ENCODE measurements at regions not wholly inside any gene's neighbourhood (a gene's known extent, or its start where the extent isn't known, plus 50 kb on each side); places are given as distances from the start of the nearest gene placed in this dataset.
A peak's percentile ranks its signal among the peaks of the same experiment; 100 is the strongest.

DNA sequence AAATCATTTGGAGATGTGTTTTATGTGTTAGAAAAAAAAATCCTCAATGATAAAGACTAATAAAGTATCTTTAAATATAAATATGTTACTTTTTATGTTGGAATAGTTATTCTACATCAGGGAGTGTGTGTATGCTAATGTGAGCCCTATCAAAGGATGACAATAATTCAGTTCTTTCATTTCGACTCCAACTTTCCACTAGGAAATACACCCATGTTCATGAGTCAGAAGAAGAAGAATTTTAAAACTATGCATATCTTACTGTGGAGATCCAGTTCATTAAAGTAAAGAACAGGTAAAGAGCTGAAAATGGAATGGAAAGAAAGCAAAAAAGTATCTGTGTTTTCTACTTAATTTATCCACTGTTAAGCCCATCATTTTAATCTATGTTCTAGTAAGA, 399.8 kb downstream of the KCNJ2 start:
- H3K9me3 ChIP-seq (ENCODE audit: low read length): no peaks in the 10 kb centered on the region
- no peaks in the 10 kb centered on the region for H4K20me1 ChIP-seq (ENCODE audit: low read length)
- no peaks in the 10 kb centered on the region for H3K79me2 ChIP-seq (ENCODE audit: low read length)
- no peak overlapping the region for H3K9ac ChIP-seq (ENCODE audit: low read length)
- intact Hi-C loops (cut with micrococcal nuclease): no loop called here
- TF ChIP-seq EZH2phosphoT487 (IDR thresholded peaks at IDR 0.05; ENCODE audit: borderline replicate concordance, low read length) (no peak), EZH2 (IDR thresholded peaks at IDR 0.05; ENCODE audit: low read length, unreplicated experiment) (no peak)
- TF ChIP-seq, protein P1, sequence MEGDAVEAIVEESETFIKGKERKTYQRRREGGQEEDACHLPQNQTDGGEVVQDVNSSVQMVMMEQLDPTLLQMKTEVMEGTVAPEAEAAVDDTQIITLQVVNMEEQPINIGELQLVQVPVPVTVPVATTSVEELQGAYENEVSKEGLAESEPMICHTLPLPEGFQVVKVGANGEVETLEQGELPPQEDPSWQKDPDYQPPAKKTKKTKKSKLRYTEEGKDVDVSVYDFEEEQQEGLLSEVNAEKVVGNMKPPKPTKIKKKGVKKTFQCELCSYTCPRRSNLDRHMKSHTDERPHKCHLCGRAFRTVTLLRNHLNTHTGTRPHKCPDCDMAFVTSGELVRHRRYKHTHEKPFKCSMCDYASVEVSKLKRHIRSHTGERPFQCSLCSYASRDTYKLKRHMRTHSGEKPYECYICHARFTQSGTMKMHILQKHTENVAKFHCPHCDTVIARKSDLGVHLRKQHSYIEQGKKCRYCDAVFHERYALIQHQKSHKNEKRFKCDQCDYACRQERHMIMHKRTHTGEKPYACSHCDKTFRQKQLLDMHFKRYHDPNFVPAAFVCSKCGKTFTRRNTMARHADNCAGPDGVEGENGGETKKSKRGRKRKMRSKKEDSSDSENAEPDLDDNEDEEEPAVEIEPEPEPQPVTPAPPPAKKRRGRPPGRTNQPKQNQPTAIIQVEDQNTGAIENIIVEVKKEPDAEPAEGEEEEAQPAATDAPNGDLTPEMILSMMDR (conservative IDR thresholded peaks at IDR 0.05; ENCODE audit: low read depth, low read length): no peak
- no TSS peak for BruUV-seq (replicated peaks)
- no peak overlapping the region for H2AFZ ChIP-seq (ENCODE audit: low read length)
- H3K9me2 ChIP-seq (replicated peaks; ENCODE audit: low read length): no peaks in the 10 kb centered on the region
- H3K36me3 ChIP-seq (ENCODE audit: low read depth, low read length): no peaks in the 10 kb centered on the region
- no peak overlapping the region for H3K27ac ChIP-seq (ENCODE audit: low read length)
- peaks cover 20% of the 10 kb centered on the region; the same call in 1 of the 2 replicates for H3K27me3 ChIP-seq (ENCODE audit: low read length)
- ATAC-seq (no peak), DNase-seq (no peak)
- POLR2A ChIA-PET (ENCODE audit: unreplicated experiment): no interaction called here
- no peak overlapping the region for H3K4me3 ChIP-seq (ENCODE audit: low read length)
- no peaks in the 10 kb centered on the region for H3K4me1 ChIP-seq (ENCODE audit: insufficient read depth, low read length)
- CTCF ChIA-PET: interaction anchor here (0.6 kb wide), 1 partner anchor 209 kb away, joined by 5 read pairs; no protein-coding TSS in a partner anchor
- H3K4me2 ChIP-seq (ENCODE audit: low read length): no peak overlapping the region
- no peaks in the 10 kb centered on the region for H3F3A ChIP-seq (ENCODE audit: low read length, unreplicated experiment)

DNA sequence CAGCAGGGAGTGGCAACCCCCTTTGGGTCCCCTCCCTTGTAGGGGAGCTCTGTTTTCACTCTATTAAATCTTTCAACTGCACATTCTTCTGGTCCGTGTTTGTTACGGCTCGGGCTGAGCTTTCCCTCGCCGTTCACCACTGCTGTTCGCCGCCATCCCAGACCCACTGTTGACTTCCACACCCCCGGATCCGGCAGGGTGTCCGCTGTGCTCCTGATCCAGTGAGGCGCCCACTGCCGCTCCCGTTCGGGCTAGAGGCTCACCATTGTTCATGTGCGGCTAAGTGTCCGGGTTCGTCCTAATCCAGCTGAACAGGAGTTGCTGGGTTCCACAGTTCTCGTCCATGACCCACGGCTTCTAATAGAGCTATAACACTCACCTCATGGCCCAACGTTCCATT, 408.1 kb downstream of the KCNJ2 start:
- H2AFZ ChIP-seq (ENCODE audit: low read length): no peak overlapping the region
- ATAC-seq (no peak), DNase-seq (no peak)
- no peak for TF ChIP-seq EZH2phosphoT487 (IDR thresholded peaks at IDR 0.05; ENCODE audit: borderline replicate concordance, low read length)
- no peak for TF ChIP-seq EZH2 (IDR thresholded peaks at IDR 0.05; ENCODE audit: low read length, unreplicated experiment)
- TF ChIP-seq, protein P1 (conservative IDR thresholded peaks at IDR 0.05; ENCODE audit: low read depth, low read length): no peak
- no peaks in the 10 kb centered on the region for H3K4me1 ChIP-seq (ENCODE audit: insufficient read depth, low read length)
- no peak overlapping the region for H3K27ac ChIP-seq (ENCODE audit: low read length)
- H3F3A ChIP-seq (ENCODE audit: low read length, unreplicated experiment): no peaks in the 10 kb centered on the region
- H3K9me3 ChIP-seq (ENCODE audit: low read length): no peaks in the 10 kb centered on the region
- no peaks in the 10 kb centered on the region for H4K20me1 ChIP-seq (ENCODE audit: low read length)
- H3K4me3 ChIP-seq (ENCODE audit: low read length): no peak overlapping the region
- BruUV-seq (replicated peaks): no TSS peak
- CTCF ChIA-PET: no interaction called here
- no peak overlapping the region for H3K4me2 ChIP-seq (ENCODE audit: low read length)
- H3K9me2 ChIP-seq (replicated peaks; ENCODE audit: low read length): no peaks in the 10 kb centered on the region
- POLR2A ChIA-PET (ENCODE audit: unreplicated experiment): no interaction called here
- no peaks in the 10 kb centered on the region for H3K36me3 ChIP-seq (ENCODE audit: low read depth, low read length)
- peaks cover 25% of the 10 kb centered on the region; the same call in 1 of the 2 replicates for H3K27me3 ChIP-seq (ENCODE audit: low read length)
- H3K9ac ChIP-seq (ENCODE audit: low read length): no peak overlapping the region
- intact Hi-C loops (cut with micrococcal nuclease): no loop called here
- H3K79me2 ChIP-seq (ENCODE audit: low read length): no peaks in the 10 kb centered on the region

DNA sequence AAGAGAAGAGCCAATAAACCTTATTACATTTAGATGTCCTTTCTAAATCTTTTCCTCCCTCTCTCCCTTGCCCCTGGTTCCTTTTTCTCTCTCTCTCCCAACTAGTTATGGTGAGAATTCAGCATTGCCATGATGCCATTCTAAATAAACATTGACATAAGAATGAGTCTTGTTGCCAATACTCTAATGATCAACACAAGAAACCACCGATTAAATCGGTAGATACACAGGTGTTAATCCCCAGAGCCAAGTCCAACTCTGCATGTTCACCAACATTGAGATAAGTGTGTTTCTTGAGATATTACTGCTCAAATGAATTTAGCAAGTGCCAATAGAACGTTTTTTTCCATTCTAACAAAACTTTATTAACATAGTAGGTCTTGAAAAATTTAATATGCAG, 412.1 kb downstream of the KCNJ2 start:
- H3K4me1 ChIP-seq (ENCODE audit: insufficient read depth, low read length): no peaks in the 10 kb centered on the region
- intact Hi-C loops (cut with micrococcal nuclease): no loop called here
- no peaks in the 10 kb centered on the region for H4K20me1 ChIP-seq (ENCODE audit: low read length)
- no peak overlapping the region for H3K27ac ChIP-seq (ENCODE audit: low read length)
- DNase-seq (peak; percentile 30), ATAC-seq (no peak)
- H3K4me2 ChIP-seq (ENCODE audit: low read length): no peak overlapping the region
- H3K9me3 ChIP-seq (ENCODE audit: low read length): no peaks in the 10 kb centered on the region
- CTCF ChIA-PET: no interaction called here
- no peak overlapping the region for H3K4me3 ChIP-seq (ENCODE audit: low read length)
- no peaks in the 10 kb centered on the region for H3K36me3 ChIP-seq (ENCODE audit: low read depth, low read length)
- BruUV-seq (replicated peaks): no TSS peak
- no peak for TF ChIP-seq EZH2phosphoT487 (IDR thresholded peaks at IDR 0.05; ENCODE audit: borderline replicate concordance, low read length)
- H3K79me2 ChIP-seq (ENCODE audit: low read length): no peaks in the 10 kb centered on the region
- POLR2A ChIA-PET (ENCODE audit: unreplicated experiment): no interaction called here
- H3K9me2 ChIP-seq (replicated peaks; ENCODE audit: low read length): no peaks in the 10 kb centered on the region
- no peaks in the 10 kb centered on the region; the same call in 1 of the 2 replicates for H3K27me3 ChIP-seq (ENCODE audit: low read length)
- no peak overlapping the region for H2AFZ ChIP-seq (ENCODE audit: low read length)
- H3F3A ChIP-seq (ENCODE audit: low read length, unreplicated experiment): no peaks in the 10 kb centered on the region
- no peak overlapping the region for H3K9ac ChIP-seq (ENCODE audit: low read length)
